ENCODE measurements at regions not wholly inside any gene's neighbourhood (a gene's known extent, or its start where the extent isn't known, plus 50 kb on each side); places are given as distances from the start of the nearest gene placed in this dataset.

- DNase-seq, result no peak
Measured at GRCh38 chr5:2902186-2902585, 150.7 kb upstream of the IRX2 start.

GRCh38 chr5:2901511-2901910, 150.0 kb upstream of the IRX2 start:
- no peak for DNase-seq

GRCh38 chr5:2901096-2901495, 149.6 kb upstream of the IRX2 start:
- DNase-seq, result no peak

- DNase-seq, result no peak
Measured at GRCh38 chr5:2900360-2900759, 148.9 kb upstream of the IRX2 start.

GRCh38 chr5:2899311-2899710, 147.8 kb upstream of the IRX2 start:
- DNase-seq, result no peak

GRCh38 chr5:2898661-2899060, 147.2 kb upstream of the IRX2 start:
- no peak for DNase-seq

- no peak for DNase-seq
Measured at GRCh38 chr5:2897276-2897961, 145.9 kb upstream of the IRX2 start.

GRCh38 chr5:2896371-2897275, 145.1 kb upstream of the IRX2 start:
- DNase-seq, result no peak

GRCh38 chr5:2895876-2896275, 144.4 kb upstream of the IRX2 start:
- DNase-seq, result no peak

- no peak for DNase-seq
Measured at GRCh38 chr5:2895196-2895595, 143.7 kb upstream of the IRX2 start.

- no peak for DNase-seq
Measured at GRCh38 chr5:2894736-2895135, 143.3 kb upstream of the IRX2 start.

GRCh38 chr5:2894316-2894715, 142.8 kb upstream of the IRX2 start:
- DNase-seq, result no peak

GRCh38 chr5:2892466-2893000, 141.1 kb upstream of the IRX2 start:
- no peak for DNase-seq

- no peak for DNase-seq
Measured at GRCh38 chr5:2891781-2892180, 140.3 kb upstream of the IRX2 start.

GRCh38 chr5:2890011-2890410, 138.5 kb upstream of the IRX2 start:
- DNase-seq, result no peak

- no peak for DNase-seq
Measured at GRCh38 chr5:2888520-2889060, 137.1 kb upstream of the IRX2 start.

- DNase-seq, result no peak
Measured at GRCh38 chr5:2887481-2888348, 136.2 kb upstream of the IRX2 start.

- DNase-seq, result no peak
Measured at GRCh38 chr5:2886531-2886930, 135.1 kb upstream of the IRX2 start.

GRCh38 chr5:2883771-2884170, 132.3 kb upstream of the IRX2 start:
- DNase-seq, result no peak

GRCh38 chr5:2879701-2880100, 128.2 kb upstream of the IRX2 start:
- no peak for DNase-seq

- DNase-seq, result no peak
Measured at GRCh38 chr5:2877522-2877921, 126.0 kb upstream of the IRX2 start.

- DNase-seq, result no peak
Measured at GRCh38 chr5:2876183-2876582, 124.7 kb upstream of the IRX2 start.

GRCh38 chr5:2874099-2874498, 122.6 kb upstream of the IRX2 start:
- DNase-seq, result no peak

Measured in fibroblast of skin of right biceps (primary cell).